ENCODE measurements at regions not wholly inside any gene's neighbourhood (a gene's known extent, or its start where the extent isn't known, plus 50 kb on each side); places are given as distances from the start of the nearest gene placed in this dataset.

- DNase-seq: no peak
Measured at GRCh38 chr2:43031471-43032212, 194.8 kb downstream of the ZFP36L2 start.

- no peak for DNase-seq
Measured at GRCh38 chr2:43030551-43031307, 195.7 kb downstream of the ZFP36L2 start.

- no peak for DNase-seq
Measured at GRCh38 chr2:43029186-43029585, 197.2 kb downstream of the ZFP36L2 start.

- DNase-seq: no peak
Measured at GRCh38 chr2:43028188-43028587, 198.2 kb downstream of the ZFP36L2 start.

- no peak for DNase-seq
Measured at GRCh38 chr2:43027097-43027873, 199.1 kb downstream of the ZFP36L2 start.

- no peak for DNase-seq
Measured at GRCh38 chr2:43026426-43027096, 199.8 kb downstream of the ZFP36L2 start.

- no peak for DNase-seq
Measured at GRCh38 chr2:43025709-43026295, 200.6 kb downstream of the ZFP36L2 start.

- peak; percentile 41 to 44 for DNase-seq
Measured at GRCh38 chr2:43024515-43025011, 201.8 kb downstream of the ZFP36L2 start.

GRCh38 chr2:43023791-43024514 is 202.5 kb downstream of the ZFP36L2 start:
- no peak for DNase-seq

GRCh38 chr2:43022896-43023295 is 203.5 kb downstream of the ZFP36L2 start:
- no peak for DNase-seq

- no peak for DNase-seq
Measured at GRCh38 chr2:43021791-43022509, 204.5 kb downstream of the ZFP36L2 start.

GRCh38 chr2:43020990-43021669 is 205.3 kb downstream of the ZFP36L2 start:
- DNase-seq: no peak

- DNase-seq: no peak
Measured at GRCh38 chr2:43020296-43020695, 206.1 kb downstream of the ZFP36L2 start.

GRCh38 chr2:43019536-43020183 is 206.7 kb downstream of the ZFP36L2 start:
- DNase-seq: no peak

GRCh38 chr2:43019025-43019367 is 207.4 kb downstream of the ZFP36L2 start:
- no peak for DNase-seq

GRCh38 chr2:43018179-43019024 is 208.0 kb downstream of the ZFP36L2 start:
- DNase-seq: no peak

GRCh38 chr2:43013821-43014345 is 212.5 kb downstream of the ZFP36L2 start:
- no peak for DNase-seq

- no peak for DNase-seq
Measured at GRCh38 chr2:43012966-43013365, 213.4 kb downstream of the ZFP36L2 start.

- DNase-seq: no peak
Measured at GRCh38 chr2:43011158-43011491, 215.3 kb downstream of the ZFP36L2 start.
